GM12878 (cell line): ENCODE measurements at regions not wholly inside any gene's neighbourhood (a gene's known extent, or its start where the extent isn't known, plus 50 kb on each side); places are given as distances from the start of the nearest gene placed in this dataset.

Experiments
- ATAC-seq: fragments of 200-7000 bp; cut with Tn5 transposase; 3 replicates; pipeline ENCODE4 v1.9.1; 2020; ENCODE audit warnings: mild to moderate bottlenecking, moderate library complexity
- BruUV-seq: library from RNA; stranded (reverse); fragments of 400-500 nt; replicated peaks from 2 replicates; lab custom pipeline; 2021; lab: Mats Ljungman, UMichigan
- CTCF ChIA-PET: fragments of 300-600 bp; sonication (Branson Sonifier 250); formaldehyde crosslinking; extraction: SDS; loops from one replicate; lab custom pipeline; 2021; ENCODE audit warnings: inconsistent platforms; lab: Yijun Ruan, JAX
- POLR2A ChIA-PET: fragments of 350-600 bp; formaldehyde crosslinking; extraction: SDS; loops from one replicate; lab custom pipeline; 2021; ENCODE audit warnings: inconsistent platforms; lab: Charles Lee
- RAD21 ChIA-PET: fragments of 300-600 bp; sonication (Branson Sonifier 250); formaldehyde crosslinking; loops from one replicate; lab custom pipeline; 2023; ENCODE audit warnings: antibody characterized with exemption; ENCODE audit not compliant: unreplicated experiment; lab: Charles Lee
- SMC1A ChIA-PET: fragments of 300-600 bp; sonication (Branson Sonifier 250); formaldehyde crosslinking; loops from one replicate; lab custom pipeline; 2023; ENCODE audit not compliant: unreplicated experiment, uncharacterized antibody; lab: Charles Lee
- DNase-seq: peaks from one replicate; pipeline ENCODE4 v3.0.0-alpha.2; 2011; ENCODE audit warnings: low read depth, low spot score
- FAIRE-seq: peaks from 3 replicates; lab custom pipeline; 2011; peaks lifted over from hg19 to GRCh38; lab: Jason Lieb, UNC
- H2AFZ ChIP-seq: 2 replicates; pipeline ENCODE4 v1.6.0; 2011; ENCODE audit warnings: low read depth, low read length, control low read depth; ENCODE audit not compliant: control insufficient read depth
- H3K27ac ChIP-seq: 2 replicates; pipeline ENCODE4 v1.5.1; 2011; ENCODE audit warnings: control low read depth; ENCODE audit not compliant: control insufficient read depth, insufficient read depth
- H3K27me3 ChIP-seq, 2 experiments: replicated peaks in 1 of 2; 2 replicates each; pipeline versions ENCODE4 v1.6.0 to v1.6.1; 2011; ENCODE audit warnings: low read length in 1 of 2; ENCODE audit not compliant: control insufficient read depth in 2 of 2, insufficient read depth in 2 of 2
- H3K36me3 ChIP-seq, 2 experiments: 2 replicates each; pipeline ENCODE4 v1.5.1; 2011; ENCODE audit warnings: low read length in 1 of 2; ENCODE audit not compliant: control insufficient read depth in 2 of 2, insufficient read depth in 2 of 2
- H3K4me1 ChIP-seq: 2 replicates; pipeline ENCODE4 v1.6.1; 2011; ENCODE audit warnings: mild to moderate bottlenecking, low read length, moderate library complexity, mixed read lengths; ENCODE audit not compliant: control insufficient read depth, insufficient read depth
- H3K4me2 ChIP-seq: 2 replicates; pipeline ENCODE4 v1.6.0; 2011; ENCODE audit warnings: control low read depth; ENCODE audit not compliant: control insufficient read depth, insufficient read depth
- H3K4me3 ChIP-seq: fragments of 200-600 bp; sonication (generic); 2 replicates; pipeline ENCODE4 v1.5.1; 2016
- H3K79me2 ChIP-seq: 2 replicates; pipeline ENCODE4 v1.6.0; 2011; ENCODE audit warnings: low read length; ENCODE audit not compliant: control insufficient read depth, insufficient read depth
- H3K9ac ChIP-seq: 2 replicates; pipeline ENCODE4 v1.8.0; 2011; ENCODE audit warnings: low read length, control low read depth, mixed read lengths; ENCODE audit not compliant: control insufficient read depth, insufficient read depth
- H3K9me3 ChIP-seq: replicated peaks from 3 replicates; pipeline ENCODE4 v1.5.1; 2011; ENCODE audit warnings: mild to moderate bottlenecking, low read length; ENCODE audit not compliant: control insufficient read depth, insufficient read depth
- H4K20me1 ChIP-seq: 2 replicates; pipeline ENCODE4 v1.6.0; 2011; ENCODE audit not compliant: control insufficient read depth, insufficient read depth
- ASH2L ChIP-seq: fragments of 300-600, 200-600 bp; sonication (generic); IDR thresholded peaks from 2 replicates; pipeline ENCODE4 v1.6.1; 2017; ENCODE audit warnings: low read depth, mild to moderate bottlenecking, borderline replicate concordance
- BRCA1 ChIP-seq: IDR thresholded peaks from 2 replicates; pipeline ENCODE4 v1.6.1; 2011; ENCODE audit warnings: low read depth, low read length, improper control_type of control experiment
- CEBPZ ChIP-seq: fragments of 150-350 bp; IDR thresholded peaks from 2 replicates; pipeline ENCODE4 v1.6.1; 2016; ENCODE audit warnings: low read depth, low read length
- CHD2 ChIP-seq: IDR thresholded peaks from 2 replicates; pipeline ENCODE4 v1.6.1; 2011; ENCODE audit warnings: low read depth, low read length, improper control_type of control experiment, borderline replicate concordance
- FOXK2 ChIP-seq: fragments of 450-650 bp; IDR thresholded peaks from 2 replicates; pipeline ENCODE4 v1.6.1; 2017; ENCODE audit warnings: mild to moderate bottlenecking, moderate library complexity
- IRF4 ChIP-seq: IDR thresholded peaks from 2 replicates; pipeline ENCODE4 v1.6.1; 2011; ENCODE audit warnings: low read depth, low read length
- JUND ChIP-seq: IDR thresholded peaks from 2 replicates; pipeline ENCODE4 v1.6.1; 2012; ENCODE audit warnings: low read depth, mild to moderate bottlenecking, low read length, improper control_type of control experiment, moderate library complexity
- KDM1A ChIP-seq: fragments of 200-600 bp; sonication (generic); IDR thresholded peaks from 2 replicates; pipeline ENCODE4 v1.6.1; 2016; ENCODE audit warnings: borderline replicate concordance
- MEF2A ChIP-seq: IDR thresholded peaks from 2 replicates; pipeline ENCODE4 v1.6.1; 2011; ENCODE audit warnings: low read depth, mild to moderate bottlenecking, low read length, moderate library complexity; ENCODE audit not compliant: insufficient read depth
- NFYB ChIP-seq: IDR thresholded peaks from 2 replicates; pipeline ENCODE4 v1.6.1; 2011; ENCODE audit warnings: low read depth, mild to moderate bottlenecking, low read length, improper control_type of control experiment, moderate library complexity; ENCODE audit not compliant: insufficient read depth
- NRF1 ChIP-seq: conservative IDR thresholded peaks from 2 replicates; pipeline ENCODE4 v1.6.1; 2011; ENCODE audit warnings: mild to moderate bottlenecking, low read depth, low read length, improper control_type of control experiment
- POLR2A ChIP-seq: IDR thresholded peaks from 2 replicates; pipeline ENCODE4 v1.6.1; 2011; ENCODE audit warnings: low read depth, mild to moderate bottlenecking, low read length
- POU2F2 ChIP-seq: IDR thresholded peaks from 3 replicates; pipeline ENCODE4 v1.6.1; 2011; ENCODE audit warnings: low read depth, mild to moderate bottlenecking, low read length, borderline replicate concordance
- RBBP5 ChIP-seq: fragments of 200-600 bp; sonication (generic); conservative IDR thresholded peaks from 2 replicates; pipeline ENCODE4 v1.6.1; 2016
- SMARCA5 ChIP-seq: fragments of 450-650 bp; IDR thresholded peaks from 2 replicates; pipeline ENCODE4 v1.6.1; 2017; ENCODE audit warnings: mild to moderate bottlenecking
- WRNIP1 ChIP-seq: IDR thresholded peaks from 2 replicates; pipeline ENCODE4 v1.6.1; 2011; ENCODE audit warnings: low read depth, low read length, improper control_type of control experiment, borderline replicate concordance
- ZNF274 ChIP-seq: IDR thresholded peaks from one replicate; pipeline ENCODE4 v1.8.0; 2011; ENCODE audit not compliant: insufficient read length, insufficient read depth
- ZNF384 ChIP-seq: IDR thresholded peaks from 2 replicates; pipeline ENCODE4 v1.6.1; 2012; ENCODE audit warnings: low read depth, mild to moderate bottlenecking, low read length, improper control_type of control experiment, borderline replicate concordance
- WGBS: methylation state at CpG from one replicate; pipeline ENCODE4 v1.1.6; 2016; ENCODE audit warnings: low lambda C conversion rate; ENCODE audit not compliant: insufficient replicate concordance, insufficient coverage; ENCODE audit errors: missing lambda C conversion rate; 5-methylcytosine and 5-hydroxymethylcytosine counted together
- in situ Hi-C: fragments of 300-500 bp; cut with MboI; formaldehyde crosslinking; loops from 9 replicates; pipeline ENCODE4 v1.14.3; 2018; ENCODE audit warnings: mixed read lengths
- intact Hi-C: fragments of 100-400 bp; cut with micrococcal nuclease; formaldehyde crosslinking; loops from one replicate; pipeline ENCODE4 v1.14.2; 2022; ENCODE audit not compliant: unreplicated experiment

- intact Hi-C loops: no loop called here
- 44% methylated on average over 5 of the region's 5 CpGs for WGBS
Observed at GRCh38 chr7:17674943-17675608, 265.2 kb downstream of the SNX13 start.

GRCh38 chr7:17677408-17677807 is 262.9 kb downstream of the SNX13 start:
- 6% methylated on average over 2 of the region's 2 CpGs for WGBS
- FAIRE-seq: no peak
- TF ChIP-seq RBBP5: no peak
- TF ChIP-seq KDM1A: no peak
- no peak for TF ChIP-seq POLR2A
- no peak for TF ChIP-seq IRF4
- TF ChIP-seq CHD2: no peak
- no peak for TF ChIP-seq ZNF274
- TF ChIP-seq WRNIP1: no peak
- TF ChIP-seq CEBPZ: no peak
- TF ChIP-seq BRCA1: no peak
- no peak for TF ChIP-seq NRF1
- no peak for TF ChIP-seq JUND
- TF ChIP-seq MEF2A: no peak
- TF ChIP-seq ZNF384: no peak
- no peak for TF ChIP-seq FOXK2
- no peak for TF ChIP-seq SMARCA5
- TF ChIP-seq POU2F2: no peak

More at GRCh38 chr7:17674943-17675608, 265.2 kb downstream of the SNX13 start:
- ChIA-PET SMC1A (no interaction called here), POLR2A (no interaction called here), RAD21 (no interaction called here), CTCF (no interaction called here)
- Histone ChIP-seq H3K27ac (no peak overlapping the region), H2AFZ (no peak overlapping the region), H3K4me3 (no peak overlapping the region), H3K9ac (no peak overlapping the region), H3K9me3 (no peaks in the 10 kb centered on the region), H3K4me1 (no peaks in the 10 kb centered on the region), H3K4me2 (no peak overlapping the region), H3K27me3 (peaks cover 2 to 4% of the 10 kb centered on the region in 2 experiments; a peak in 1 of 4 replicates), H3K36me3 (no peaks in the 10 kb centered on the region), H4K20me1 (no peaks in the 10 kb centered on the region), H3K79me2 (no peaks in the 10 kb centered on the region)
- no TSS peak for BruUV-seq
- FAIRE-seq (no peak), ATAC-seq (no peak), DNase-seq (no peak)
- in situ Hi-C loops: loop anchor here (25.0 kb wide), 2 partner anchors 662 to 1987 kb away; no protein-coding TSS in a partner anchor
- no peak for TF ChIP-seq ASH2L
- no peak for TF ChIP-seq ZNF384
- TF ChIP-seq NFYB: peak; percentile 51

More at GRCh38 chr7:17677408-17677807, 262.9 kb downstream of the SNX13 start:
- Histone ChIP-seq H3K27ac (no peak overlapping the region), H3K9ac (no peak overlapping the region), H2AFZ (no peak overlapping the region), H3K4me2 (no peak overlapping the region), H3K9me3 (no peaks in the 10 kb centered on the region), H3K4me1 (no peaks in the 10 kb centered on the region), H3K27me3 (peaks cover 2 to 4% of the 10 kb centered on the region in 2 experiments; a peak in 1 of 4 replicates), H3K4me3 (no peak overlapping the region), H4K20me1 (no peaks in the 10 kb centered on the region), H3K36me3 (no peaks in the 10 kb centered on the region), H3K79me2 (no peaks in the 10 kb centered on the region)
- ChIA-PET SMC1A (interaction anchor here (1.0 kb wide), 1 partner anchor 83 kb away, joined by 3 read pairs; no protein-coding TSS in a partner anchor), POLR2A (no interaction called here), CTCF (no interaction called here), RAD21 (no interaction called here)
- in situ Hi-C loops (loop anchor here (25.0 kb wide), 2 partner anchors 660 to 1985 kb away; no protein-coding TSS in a partner anchor), intact Hi-C loops (no loop called here)
- ATAC-seq: no peak
- DNase-seq: no peak
- no TSS peak for BruUV-seq
